PC-9 (cell line): ENCODE measurements at regions not wholly inside any gene's neighbourhood (a gene's known extent, or its start where the extent isn't known, plus 50 kb on each side); places are given as distances from the start of the nearest gene placed in this dataset.

Source experiments
- EZH2 ChIP-seq: fragments of 200-600 bp; sonication (generic); IDR thresholded peaks from 2 replicates; pipeline ENCODE4 v1.8.0; 2017; ENCODE audit warnings: antibody characterized with exemption, low read depth
- TF ChIP-seq, protein P1 (sequence below): fragments of 200-600 bp; sonication (generic); conservative IDR thresholded peaks from 2 replicates; pipeline ENCODE4 v1.6.1; 2017; ENCODE audit warnings: mixed run types, antibody characterized with exemption, mild to moderate bottlenecking, moderate library complexity

DNA sequence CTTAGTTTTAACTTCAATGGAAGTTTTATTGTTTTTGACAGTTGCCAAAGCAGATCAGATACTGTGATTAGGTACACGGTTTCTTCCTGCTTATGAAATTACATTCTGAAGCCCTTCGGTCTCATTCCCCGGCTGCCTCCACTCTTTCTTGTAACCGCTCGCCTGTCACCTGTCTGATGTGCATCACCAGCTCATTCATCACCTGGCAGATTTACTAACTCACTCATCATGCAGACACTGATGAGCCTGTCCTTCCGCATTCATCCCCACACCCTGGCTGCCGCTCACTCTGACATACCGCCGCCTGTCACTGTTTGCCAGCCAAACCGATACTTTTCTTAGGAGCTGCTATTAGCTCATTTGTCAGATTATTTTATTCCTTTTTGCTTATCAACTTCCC, 82.8 kb upstream of the NSMCE3 start:
- TF ChIP-seq, protein P1, sequence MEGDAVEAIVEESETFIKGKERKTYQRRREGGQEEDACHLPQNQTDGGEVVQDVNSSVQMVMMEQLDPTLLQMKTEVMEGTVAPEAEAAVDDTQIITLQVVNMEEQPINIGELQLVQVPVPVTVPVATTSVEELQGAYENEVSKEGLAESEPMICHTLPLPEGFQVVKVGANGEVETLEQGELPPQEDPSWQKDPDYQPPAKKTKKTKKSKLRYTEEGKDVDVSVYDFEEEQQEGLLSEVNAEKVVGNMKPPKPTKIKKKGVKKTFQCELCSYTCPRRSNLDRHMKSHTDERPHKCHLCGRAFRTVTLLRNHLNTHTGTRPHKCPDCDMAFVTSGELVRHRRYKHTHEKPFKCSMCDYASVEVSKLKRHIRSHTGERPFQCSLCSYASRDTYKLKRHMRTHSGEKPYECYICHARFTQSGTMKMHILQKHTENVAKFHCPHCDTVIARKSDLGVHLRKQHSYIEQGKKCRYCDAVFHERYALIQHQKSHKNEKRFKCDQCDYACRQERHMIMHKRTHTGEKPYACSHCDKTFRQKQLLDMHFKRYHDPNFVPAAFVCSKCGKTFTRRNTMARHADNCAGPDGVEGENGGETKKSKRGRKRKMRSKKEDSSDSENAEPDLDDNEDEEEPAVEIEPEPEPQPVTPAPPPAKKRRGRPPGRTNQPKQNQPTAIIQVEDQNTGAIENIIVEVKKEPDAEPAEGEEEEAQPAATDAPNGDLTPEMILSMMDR: no peak
- TF ChIP-seq EZH2: no peak
